Midbrain (tissue), 1 donor: ENCODE measurements at regions not wholly inside any gene's neighbourhood (a gene's known extent, or its start where the extent isn't known, plus 50 kb on each side); places are given as distances from the start of the nearest gene placed in this dataset.

ENCODE experiments used
- DNase-seq: peaks from one replicate; lab custom pipeline; 2025; lab: John Stamatoyannopoulos, UW

- DNase-seq = no peak
Observed at GRCh38 chr22:27667121-27667843, 134.3 kb downstream of the MN1 start.

- DNase-seq = no peak
Observed at GRCh38 chr22:27668828-27669797, 132.4 kb downstream of the MN1 start.

- DNase-seq = no peak
Observed at GRCh38 chr22:27669798-27670599, 131.6 kb downstream of the MN1 start.

- DNase-seq = no peak
Observed at GRCh38 chr22:27670701-27671412, 130.7 kb downstream of the MN1 start.

- DNase-seq = no peak
Observed at GRCh38 chr22:27671413-27671935, 130.1 kb downstream of the MN1 start.

- no peak for DNase-seq
Observed at GRCh38 chr22:27672721-27673418, 128.7 kb downstream of the MN1 start.

GRCh38 chr22:27673839-27674238 lies 127.7 kb downstream of the MN1 start:
- peak; percentile 7 for DNase-seq

GRCh38 chr22:27674261-27674923 lies 127.2 kb downstream of the MN1 start:
- no peak for DNase-seq

GRCh38 chr22:27676545-27677213 lies 124.9 kb downstream of the MN1 start:
- DNase-seq = no peak

- DNase-seq = no peak
Observed at GRCh38 chr22:27677905-27678458, 123.6 kb downstream of the MN1 start.

GRCh38 chr22:27679176-27679575 lies 122.4 kb downstream of the MN1 start:
- no peak for DNase-seq

GRCh38 chr22:27679693-27680488 lies 121.7 kb downstream of the MN1 start:
- DNase-seq = no peak

- DNase-seq = no peak
Observed at GRCh38 chr22:27680636-27681035, 120.9 kb downstream of the MN1 start.

GRCh38 chr22:27681037-27681436 lies 120.5 kb downstream of the MN1 start:
- no peak for DNase-seq

- DNase-seq = no peak
Observed at GRCh38 chr22:27682437-27682836, 119.1 kb downstream of the MN1 start.

- DNase-seq = no peak
Observed at GRCh38 chr22:27684901-27685300, 116.7 kb downstream of the MN1 start.

GRCh38 chr22:27685515-27685914 lies 116.0 kb downstream of the MN1 start:
- no peak for DNase-seq

- no peak for DNase-seq
Observed at GRCh38 chr22:27685970-27686369, 115.6 kb downstream of the MN1 start.
